ENCODE measurements at regions not wholly inside any gene's neighbourhood (a gene's known extent, or its start where the extent isn't known, plus 50 kb on each side); places are given as distances from the start of the nearest gene placed in this dataset.
A peak's percentile ranks its signal among the peaks of the same experiment; 100 is the strongest.

- ChIA-PET RAD21 (ENCODE audit: low non-redundant PET in 1 of 2, low total read pairs in 2 of 2, uncharacterized antibody in 2 of 2, unreplicated experiment in 2 of 2) (no interaction called here), CTCF (no interaction called here), POLR2A (no interaction called here)
- no peaks in the 10 kb centered on the region for H3K36me3 ChIP-seq (ENCODE audit: control insufficient read depth in 1 of 2, insufficient read depth in 2 of 2, low read length in 2 of 2)
- no peak overlapping the region for H2AFZ ChIP-seq (ENCODE audit: low read depth, low read length, poor library complexity, severe bottlenecking)
- no peak for DNase-seq (ENCODE audit: low read depth, low spot score)
- ATAC-seq: no peak
- H3K4me1 ChIP-seq (ENCODE audit: control insufficient read depth in 1 of 2, insufficient read depth in 2 of 2, low read length in 2 of 2): no peaks in the 10 kb centered on the region
- intact Hi-C loops (cut with micrococcal nuclease): no loop called here
- no peaks in the 10 kb centered on the region for H3K9me2 ChIP-seq (ENCODE audit: insufficient read depth)
- no peak overlapping the region for H3K9ac ChIP-seq (ENCODE audit: low read length)
- H3K4me2 ChIP-seq (ENCODE audit: low read length): no peak overlapping the region
- no peaks in the 10 kb centered on the region for H3K9me3 ChIP-seq (ENCODE audit: control insufficient read depth in 1 of 2, insufficient read depth in 1 of 2, low read depth in 1 of 2, low read length in 2 of 2)
- H3K4me3 ChIP-seq (replicated peaks in 1 of 2; ENCODE audit: low read depth in 1 of 2, low read length in 2 of 2): no peak overlapping the region
- BruUV-seq (replicated peaks): no TSS peak
- H3K27ac ChIP-seq (ENCODE audit: low read depth, low read length): no peak overlapping the region
- no peaks in the 10 kb centered on the region for H3K27me3 ChIP-seq (ENCODE audit: insufficient read depth, low read length)
- no peaks in the 10 kb centered on the region for H4K20me1 ChIP-seq (ENCODE audit: insufficient read depth)
- H3K79me2 ChIP-seq (ENCODE audit: insufficient read depth, low read length): no peaks in the 10 kb centered on the region
- no peak for TF ChIP-seq EGR1 (IDR thresholded peaks at IDR 0.05; ENCODE audit: low read depth)
- TF ChIP-seq POLR2A (IDR thresholded peaks at IDR 0.05; ENCODE audit: borderline replicate concordance, extremely low read depth, insufficient read depth, insufficient read length): no peak
- no peak for TF ChIP-seq POLR2AphosphoS5 (IDR thresholded peaks at IDR 0.05; ENCODE audit: low read depth, low read length)
- no peak for TF ChIP-seq JUND (IDR thresholded peaks at IDR 0.05)
- no peak for TF ChIP-seq SIN3A (IDR thresholded peaks at IDR 0.05; ENCODE audit: low read depth)
- TF ChIP-seq, protein P1, sequence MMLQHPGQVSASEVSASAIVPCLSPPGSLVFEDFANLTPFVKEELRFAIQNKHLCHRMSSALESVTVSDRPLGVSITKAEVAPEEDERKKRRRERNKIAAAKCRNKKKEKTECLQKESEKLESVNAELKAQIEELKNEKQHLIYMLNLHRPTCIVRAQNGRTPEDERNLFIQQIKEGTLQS (IDR thresholded peaks at IDR 0.05): no peak
- no peak for TF ChIP-seq ELF1 (IDR thresholded peaks at IDR 0.05; ENCODE audit: borderline replicate concordance, low read depth)
- TF ChIP-seq YY1 (IDR thresholded peaks at IDR 0.05; ENCODE audit: extremely low read depth, insufficient replicate concordance, low read depth, low read length): no peak
Measured at GRCh38 chr3:168894214-168894613, 769.3 kb downstream of the MECOM start.

GRCh38 chr3:168889666-168890065 is 773.8 kb downstream of the MECOM start:
- Histone ChIP-seq H3K9me3 (ENCODE audit: control insufficient read depth in 1 of 2, insufficient read depth in 1 of 2, low read depth in 1 of 2, low read length in 2 of 2) (no peaks in the 10 kb centered on the region), H3K9ac (ENCODE audit: low read length) (no peak overlapping the region), H3K36me3 (ENCODE audit: control insufficient read depth in 1 of 2, insufficient read depth in 2 of 2, low read length in 2 of 2) (no peaks in the 10 kb centered on the region), H3K4me1 (ENCODE audit: control insufficient read depth in 1 of 2, insufficient read depth in 2 of 2, low read length in 2 of 2) (no peaks in the 10 kb centered on the region), H3K9me2 (ENCODE audit: insufficient read depth) (no peaks in the 10 kb centered on the region), H3K27me3 (ENCODE audit: insufficient read depth, low read length) (no peaks in the 10 kb centered on the region), H3K79me2 (ENCODE audit: insufficient read depth, low read length) (no peaks in the 10 kb centered on the region), H4K20me1 (ENCODE audit: insufficient read depth) (no peaks in the 10 kb centered on the region), H2AFZ (ENCODE audit: low read depth, low read length, poor library complexity, severe bottlenecking) (no peak overlapping the region), H3K4me3 (replicated peaks in 1 of 2; ENCODE audit: low read depth in 1 of 2, low read length in 2 of 2) (no peak overlapping the region), H3K4me2 (ENCODE audit: low read length) (no peak overlapping the region), H3K27ac (ENCODE audit: low read depth, low read length) (no peak overlapping the region)
- ChIA-PET CTCF (interaction anchor here (1.5 kb wide), 1 partner anchor 25 kb away, joined by 5 read pairs; no protein-coding TSS in a partner anchor), POLR2A (no interaction called here), RAD21 (ENCODE audit: low non-redundant PET in 1 of 2, low total read pairs in 2 of 2, uncharacterized antibody in 2 of 2, unreplicated experiment in 2 of 2) (no interaction called here)
- BruUV-seq (replicated peaks): no TSS peak
- peak; percentile 42; the same call in 1 of the 2 replicates for TF ChIP-seq RAD21 (IDR thresholded peaks at IDR 0.05; ENCODE audit: low read depth)
- TF ChIP-seq CTCF (IDR thresholded peaks at IDR 0.05 in 2 of 3, conservative IDR thresholded peaks at IDR 0.05 in 1 of 3; ENCODE audit: borderline replicate concordance in 1 of 3, insufficient read depth in 1 of 3, low read depth in 2 of 3, low read length in 2 of 3): peak in 2 of 3 experiments; percentile 37 to 41; a peak in 3 of 6 replicates
- no peak for TF ChIP-seq FOSL1 (IDR thresholded peaks at IDR 0.05; ENCODE audit: low read depth)
- intact Hi-C loops (cut with micrococcal nuclease): no loop called here
- no peak for DNase-seq (ENCODE audit: low read depth, low spot score)
- ATAC-seq: peak; percentile 78
